Prostate gland (tissue), 2 donors: ENCODE measurements at regions not wholly inside any gene's neighbourhood (a gene's known extent, or its start where the extent isn't known, plus 50 kb on each side); places are given as distances from the start of the nearest gene placed in this dataset.
"Not testable (repeated sequence)": the region's sequence is repeated elsewhere in the genome, so short reads cannot be mapped to it uniquely, and the experiment has no call there.

ENCODE experiments used
- POLR2A ChIP-seq: fragments of 450-650 bp; IDR thresholded peaks from one replicate; pipeline ENCODE4 v1.6.1; 2016; ENCODE audit warnings: antibody characterized with exemption, mild to moderate bottlenecking
- TF ChIP-seq, protein P1 (sequence below), 4 experiments: fragments of 200-600 bp in 2 of 4; fragments of 450-650 bp in 2 of 4; sonication (generic) in 2 of 4; IDR thresholded peaks; 1 replicate in 3 of 4; 2 replicates in 1 of 4; pipeline ENCODE4 v1.5.1; 2016 to 2019; ENCODE audit warnings: antibody characterized with exemption in 4 of 4, mild to moderate bottlenecking in 2 of 4, moderate library complexity in 2 of 4

DNA sequence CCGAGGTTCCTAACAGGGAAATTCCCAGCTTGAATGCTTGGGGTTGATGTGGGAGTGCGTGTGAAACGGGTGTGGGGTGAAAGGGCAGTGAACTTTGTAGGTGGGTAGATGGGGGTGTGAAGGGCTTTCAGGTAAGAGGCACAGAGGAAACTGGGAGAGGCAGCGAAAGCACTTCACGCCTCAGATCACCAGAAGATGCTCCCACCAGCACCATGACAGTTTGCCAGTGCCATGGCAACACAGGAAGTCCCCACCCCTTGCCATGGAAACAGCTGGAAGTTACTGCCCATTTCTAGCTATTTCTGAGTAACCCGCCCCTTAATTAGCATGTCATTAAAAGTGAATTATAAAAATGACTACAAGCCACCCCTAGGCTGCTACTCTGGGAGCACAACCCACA is 1390.6 kb upstream of the TPTE start:
- not testable (repeated sequence) for TF ChIP-seq POLR2A
- TF ChIP-seq, protein P1, sequence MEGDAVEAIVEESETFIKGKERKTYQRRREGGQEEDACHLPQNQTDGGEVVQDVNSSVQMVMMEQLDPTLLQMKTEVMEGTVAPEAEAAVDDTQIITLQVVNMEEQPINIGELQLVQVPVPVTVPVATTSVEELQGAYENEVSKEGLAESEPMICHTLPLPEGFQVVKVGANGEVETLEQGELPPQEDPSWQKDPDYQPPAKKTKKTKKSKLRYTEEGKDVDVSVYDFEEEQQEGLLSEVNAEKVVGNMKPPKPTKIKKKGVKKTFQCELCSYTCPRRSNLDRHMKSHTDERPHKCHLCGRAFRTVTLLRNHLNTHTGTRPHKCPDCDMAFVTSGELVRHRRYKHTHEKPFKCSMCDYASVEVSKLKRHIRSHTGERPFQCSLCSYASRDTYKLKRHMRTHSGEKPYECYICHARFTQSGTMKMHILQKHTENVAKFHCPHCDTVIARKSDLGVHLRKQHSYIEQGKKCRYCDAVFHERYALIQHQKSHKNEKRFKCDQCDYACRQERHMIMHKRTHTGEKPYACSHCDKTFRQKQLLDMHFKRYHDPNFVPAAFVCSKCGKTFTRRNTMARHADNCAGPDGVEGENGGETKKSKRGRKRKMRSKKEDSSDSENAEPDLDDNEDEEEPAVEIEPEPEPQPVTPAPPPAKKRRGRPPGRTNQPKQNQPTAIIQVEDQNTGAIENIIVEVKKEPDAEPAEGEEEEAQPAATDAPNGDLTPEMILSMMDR (IDR thresholded peaks at IDR 0.05), result not testable (repeated sequence)
